Glutamatergic neuron (in vitro differentiated cells): ENCODE measurements at regions not wholly inside any gene's neighbourhood (a gene's known extent, or its start where the extent isn't known, plus 50 kb on each side); places are given as distances from the start of the nearest gene placed in this dataset.

ENCODE experiments used
- DNase-seq: peaks from one replicate; pipeline ENCODE4 v3.0.0; 2022
- H3K27ac Mint-ChIP-seq: one replicate; pipeline ENCODE4 v1.8.0; 2020; ENCODE audit warnings: mild to moderate bottlenecking, mixed read lengths, inconsistent platforms; ENCODE audit not compliant: unreplicated experiment
- H3K27me3 Mint-ChIP-seq: one replicate; pipeline ENCODE4 v1.8.0; 2020; ENCODE audit warnings: mild to moderate bottlenecking, moderate library complexity, mixed read lengths, inconsistent platforms; ENCODE audit not compliant: unreplicated experiment
- H3K36me3 Mint-ChIP-seq: one replicate; pipeline ENCODE4 v1.8.0; 2020; ENCODE audit warnings: mild to moderate bottlenecking, mixed read lengths, inconsistent platforms; ENCODE audit not compliant: unreplicated experiment
- H3K4me1 Mint-ChIP-seq: one replicate; pipeline ENCODE4 v1.8.0; 2020; ENCODE audit warnings: mild to moderate bottlenecking, low read depth, mixed read lengths, inconsistent platforms; ENCODE audit not compliant: unreplicated experiment
- H3K4me3 Mint-ChIP-seq: one replicate; pipeline ENCODE4 v1.8.0; 2020; ENCODE audit warnings: mild to moderate bottlenecking, mixed read lengths, inconsistent platforms; ENCODE audit not compliant: unreplicated experiment
- H3K9me3 Mint-ChIP-seq: one replicate; pipeline ENCODE4 v1.8.0; 2020; ENCODE audit warnings: mild to moderate bottlenecking, moderate library complexity, mixed read lengths, inconsistent platforms; ENCODE audit not compliant: unreplicated experiment
- TF ChIP-seq, protein P1 (sequence below): fragments of 200-600 bp; sonication (generic); IDR thresholded peaks from one replicate; pipeline ENCODE4 v1.5.0; 2021; ENCODE audit not compliant: partially characterized antibody, unreplicated experiment

DNA sequence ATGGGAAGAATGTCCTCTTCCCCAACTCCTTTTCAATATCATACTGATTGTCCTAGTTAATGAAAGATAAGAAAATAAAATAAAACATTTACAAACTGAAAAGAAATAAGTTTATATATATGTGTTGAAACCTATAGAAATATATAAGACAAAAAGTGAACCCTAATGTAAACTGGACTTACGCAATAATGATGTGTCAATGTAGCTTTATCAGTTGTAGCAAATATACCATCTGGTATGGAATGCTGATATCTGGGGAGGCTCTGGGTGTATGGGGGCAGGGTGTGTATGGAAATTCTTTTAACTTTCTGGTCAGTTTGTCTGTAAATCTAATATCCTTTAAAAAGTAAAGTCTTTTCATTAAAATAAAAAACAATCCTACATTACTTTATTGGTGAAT is 603.9 kb downstream of the DMRTA1 start:
- no peaks in the 10 kb centered on the region for H3K9me3 Mint-ChIP-seq
- H3K4me3 Mint-ChIP-seq: no peak overlapping the region
- no peaks in the 10 kb centered on the region for H3K4me1 Mint-ChIP-seq
- H3K27me3 Mint-ChIP-seq: no peaks in the 10 kb centered on the region
- no peaks in the 10 kb centered on the region for H3K36me3 Mint-ChIP-seq
- TF ChIP-seq, protein P1, sequence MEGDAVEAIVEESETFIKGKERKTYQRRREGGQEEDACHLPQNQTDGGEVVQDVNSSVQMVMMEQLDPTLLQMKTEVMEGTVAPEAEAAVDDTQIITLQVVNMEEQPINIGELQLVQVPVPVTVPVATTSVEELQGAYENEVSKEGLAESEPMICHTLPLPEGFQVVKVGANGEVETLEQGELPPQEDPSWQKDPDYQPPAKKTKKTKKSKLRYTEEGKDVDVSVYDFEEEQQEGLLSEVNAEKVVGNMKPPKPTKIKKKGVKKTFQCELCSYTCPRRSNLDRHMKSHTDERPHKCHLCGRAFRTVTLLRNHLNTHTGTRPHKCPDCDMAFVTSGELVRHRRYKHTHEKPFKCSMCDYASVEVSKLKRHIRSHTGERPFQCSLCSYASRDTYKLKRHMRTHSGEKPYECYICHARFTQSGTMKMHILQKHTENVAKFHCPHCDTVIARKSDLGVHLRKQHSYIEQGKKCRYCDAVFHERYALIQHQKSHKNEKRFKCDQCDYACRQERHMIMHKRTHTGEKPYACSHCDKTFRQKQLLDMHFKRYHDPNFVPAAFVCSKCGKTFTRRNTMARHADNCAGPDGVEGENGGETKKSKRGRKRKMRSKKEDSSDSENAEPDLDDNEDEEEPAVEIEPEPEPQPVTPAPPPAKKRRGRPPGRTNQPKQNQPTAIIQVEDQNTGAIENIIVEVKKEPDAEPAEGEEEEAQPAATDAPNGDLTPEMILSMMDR: no peak
- H3K27ac Mint-ChIP-seq: no peak overlapping the region
- no peak for DNase-seq

DNA sequence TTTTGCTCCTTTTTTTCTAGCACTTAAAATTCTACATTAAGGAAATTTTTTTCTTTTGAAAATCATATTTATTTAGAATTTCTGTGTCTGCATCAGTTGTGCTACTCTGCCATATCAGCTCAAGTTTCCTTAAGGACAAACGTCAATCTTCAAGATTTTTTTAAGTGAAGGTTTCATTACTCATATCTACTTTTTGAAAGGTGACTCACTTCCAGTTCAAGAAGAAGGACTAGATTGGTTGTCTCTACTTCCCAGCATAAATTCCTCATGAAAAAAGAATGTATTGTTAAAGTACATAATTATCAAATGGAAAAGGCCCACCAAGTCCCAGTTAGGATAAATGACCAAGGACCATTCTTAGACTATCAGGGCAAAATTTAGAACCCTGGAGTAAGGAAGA is 626.5 kb downstream of the DMRTA1 start:
- Mint-ChIP-seq H3K4me3 (no peak overlapping the region), H3K27ac (no peak overlapping the region), H3K36me3 (no peaks in the 10 kb centered on the region), H3K4me1 (no peaks in the 10 kb centered on the region), H3K27me3 (no peaks in the 10 kb centered on the region), H3K9me3 (no peaks in the 10 kb centered on the region)
- TF ChIP-seq, protein P1: no peak
- no peak for DNase-seq

DNA sequence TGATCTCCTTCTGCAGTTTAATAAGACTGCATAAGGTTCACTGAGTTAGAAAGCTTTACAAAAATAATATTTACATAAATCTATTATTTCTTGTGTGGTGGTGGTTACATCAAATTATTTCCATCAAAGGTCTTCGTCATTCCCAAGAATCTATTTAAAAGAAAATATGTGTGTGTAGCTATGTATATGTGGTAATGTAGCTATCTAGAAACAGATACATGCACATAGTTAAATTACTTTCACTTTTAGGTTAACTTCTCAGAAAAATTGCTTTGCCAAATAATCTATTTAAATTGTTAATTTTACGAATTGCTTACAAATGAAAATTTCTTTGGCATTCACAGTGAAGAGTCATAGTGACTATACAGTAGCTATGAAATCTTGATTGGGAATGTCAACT is 633.2 kb downstream of the DMRTA1 start:
- no peaks in the 10 kb centered on the region for H3K9me3 Mint-ChIP-seq
- H3K4me1 Mint-ChIP-seq: no peaks in the 10 kb centered on the region
- no peak for DNase-seq
- H3K36me3 Mint-ChIP-seq: no peaks in the 10 kb centered on the region
- H3K27me3 Mint-ChIP-seq: peaks cover 2% of the 10 kb centered on the region
- TF ChIP-seq, protein P1: no peak
- H3K4me3 Mint-ChIP-seq: no peak overlapping the region
- no peak overlapping the region for H3K27ac Mint-ChIP-seq

GRCh38 chr9:23081377-23081776 is 634.8 kb downstream of the DMRTA1 start:
- TF ChIP-seq, protein P1: no peak
- peaks cover 2% of the 10 kb centered on the region for H3K27me3 Mint-ChIP-seq
- H3K9me3 Mint-ChIP-seq: peaks cover 2% of the 10 kb centered on the region
- H3K27ac Mint-ChIP-seq: no peak overlapping the region
- no peaks in the 10 kb centered on the region for H3K36me3 Mint-ChIP-seq
- no peak overlapping the region for H3K4me3 Mint-ChIP-seq
- H3K4me1 Mint-ChIP-seq: no peaks in the 10 kb centered on the region
- DNase-seq: no peak

- H3K27me3 Mint-ChIP-seq: no peaks in the 10 kb centered on the region
- TF ChIP-seq, protein P1: no peak
- peak; percentile 28 for DNase-seq
- H3K4me1 Mint-ChIP-seq: no peaks in the 10 kb centered on the region
- no peaks in the 10 kb centered on the region for H3K36me3 Mint-ChIP-seq
- no peak overlapping the region for H3K27ac Mint-ChIP-seq
- peaks cover 2% of the 10 kb centered on the region for H3K9me3 Mint-ChIP-seq
- no peak overlapping the region for H3K4me3 Mint-ChIP-seq
Measured at GRCh38 chr9:23088932-23089364, 642.3 kb downstream of the DMRTA1 start.
